HG02840 (cell line): ENCODE measurements at regions not wholly inside any gene's neighbourhood (a gene's known extent, or its start where the extent isn't known, plus 50 kb on each side); places are given as distances from the start of the nearest gene placed in this dataset.
"Not testable (repeated sequence)": the region's sequence is repeated elsewhere in the genome, so short reads cannot be mapped to it uniquely, and the experiment has no call there.

Experiments used
- ATAC-seq: cut with Tn5 transposase; IDR thresholded peaks from one replicate; pipeline ENCODE4 v1.9.1; 2021; ENCODE audit warnings: mild to moderate bottlenecking, moderate library complexity, moderate number of reproducible peaks; ENCODE audit not compliant: unreplicated experiment, low FRiP score

DNA sequence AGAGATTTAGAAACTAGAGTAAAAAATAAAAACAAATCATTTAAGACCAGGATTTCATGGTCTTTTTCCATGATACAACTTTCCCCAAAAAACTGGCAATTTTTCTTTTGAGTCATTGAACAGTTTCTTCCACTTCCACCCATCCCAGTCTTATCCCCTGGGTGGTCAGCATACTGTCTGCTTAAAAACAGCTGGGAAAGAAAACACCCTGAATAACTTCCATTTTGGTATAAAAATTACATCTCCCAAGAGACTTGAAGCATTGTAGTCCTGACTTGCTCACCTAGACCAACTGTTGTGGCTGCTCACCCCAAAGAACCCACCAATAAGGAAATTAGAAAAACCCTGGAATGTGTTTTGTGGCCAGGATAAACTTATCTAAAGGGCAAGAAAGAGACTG lies 731.3 kb downstream of the NR2F1-AS1 start:
- no peak for ATAC-seq

DNA sequence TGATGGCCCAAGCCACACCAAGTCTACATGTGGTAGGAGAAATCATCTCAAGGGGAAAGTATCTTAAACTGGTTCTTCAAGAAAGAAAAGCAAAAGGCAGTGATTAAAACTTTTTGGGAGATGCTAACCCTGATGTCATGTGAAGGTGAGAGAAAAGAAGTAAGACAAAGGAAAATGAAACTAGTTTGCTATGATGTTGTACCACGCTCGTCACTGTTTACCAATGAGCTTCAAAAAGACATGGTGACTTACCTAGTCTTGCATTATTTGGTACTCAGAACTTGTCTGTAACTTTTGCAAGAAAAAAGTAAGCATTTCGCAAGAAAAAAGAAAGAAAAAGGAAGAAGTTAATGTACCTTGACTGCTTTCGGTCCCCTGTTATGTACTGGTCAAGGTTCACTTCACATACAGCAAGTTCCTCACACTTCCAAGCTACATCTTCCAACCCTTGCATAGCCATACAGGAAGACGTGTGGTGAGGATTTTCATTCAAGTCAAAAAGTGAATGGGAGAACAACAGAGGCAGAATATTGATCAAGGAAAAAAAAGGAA lies 739.3 kb downstream of the NR2F1-AS1 start:
- ATAC-seq = no peak

DNA sequence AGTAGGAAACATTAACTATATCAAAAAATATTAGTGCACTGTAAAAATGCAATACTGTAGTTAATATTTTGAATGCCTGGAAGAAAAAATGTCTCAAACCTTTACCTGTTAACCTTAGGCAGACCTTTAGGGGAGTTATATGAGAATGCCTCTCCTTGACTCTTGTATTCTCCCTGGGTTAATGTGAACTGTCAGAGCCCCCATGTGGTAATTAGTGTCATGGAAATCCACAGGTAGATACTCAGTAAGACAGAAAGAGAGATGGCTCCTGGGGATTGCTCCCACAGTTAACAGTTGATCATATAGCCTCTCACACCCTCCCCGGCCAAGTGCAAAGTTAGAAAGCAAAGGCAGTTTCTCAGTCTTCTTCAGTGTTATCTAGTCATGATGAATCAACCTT lies 742.8 kb downstream of the NR2F1-AS1 start:
- no peak for ATAC-seq

DNA sequence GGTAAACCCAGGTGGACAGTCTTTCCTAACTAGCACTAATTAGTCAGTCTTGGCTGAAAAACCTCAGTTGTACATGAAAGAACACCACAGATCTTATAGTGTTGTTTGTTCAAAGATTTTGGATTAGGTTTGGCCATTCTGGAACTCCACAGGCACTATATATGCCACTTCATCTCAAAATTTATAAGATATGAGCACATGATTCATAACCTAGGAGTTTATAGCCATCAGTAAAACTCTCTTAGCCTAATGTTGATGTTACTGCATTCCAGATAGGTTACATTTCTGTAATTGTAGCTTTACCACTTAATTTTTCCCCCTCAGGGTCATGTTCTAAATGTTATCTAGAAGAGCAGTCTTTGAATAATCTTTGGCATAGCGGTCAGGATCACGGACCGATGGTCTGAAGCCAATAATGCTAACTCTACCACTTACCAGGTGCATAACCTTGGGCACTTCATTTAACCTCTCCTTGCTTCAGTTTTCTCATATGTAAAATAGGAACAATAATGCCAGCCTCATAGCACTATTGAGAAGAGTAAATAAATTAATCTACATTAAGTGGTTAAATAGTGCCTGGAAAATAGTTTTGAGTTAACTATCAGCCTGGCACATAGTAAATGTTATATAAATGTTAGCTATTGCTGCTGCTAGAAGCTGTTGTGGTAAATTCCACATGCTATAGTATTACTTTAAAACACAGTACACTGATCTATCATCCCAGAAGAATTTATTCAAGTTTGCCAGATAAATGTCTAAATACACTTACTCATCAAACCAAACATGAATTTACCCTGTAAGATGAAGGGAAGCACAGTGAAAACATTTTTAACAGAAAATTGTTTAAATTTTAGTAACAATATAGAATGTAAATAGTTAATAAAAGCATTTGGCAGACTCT lies 743.9 kb downstream of the NR2F1-AS1 start:
- ATAC-seq = no peak

DNA sequence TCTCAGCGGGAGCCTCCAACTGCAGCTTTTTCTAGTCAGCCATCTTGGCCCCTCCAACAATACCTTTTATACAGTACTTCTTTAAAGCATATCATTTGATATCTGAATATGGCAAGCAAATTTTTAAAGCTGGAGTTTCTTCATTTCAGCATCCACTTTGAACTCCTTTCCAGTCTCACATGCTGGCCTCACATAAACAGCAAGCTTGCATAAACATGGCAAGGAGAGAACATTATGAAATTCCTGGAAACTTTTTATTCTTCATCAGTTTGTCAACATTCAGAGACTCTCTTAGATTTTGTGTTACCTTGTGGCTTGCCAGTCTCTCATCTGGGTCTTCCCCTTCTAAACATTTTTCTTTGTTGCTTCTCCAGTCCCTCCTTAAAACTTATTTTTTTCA lies 745.3 kb downstream of the NR2F1-AS1 start:
- no peak for ATAC-seq

DNA sequence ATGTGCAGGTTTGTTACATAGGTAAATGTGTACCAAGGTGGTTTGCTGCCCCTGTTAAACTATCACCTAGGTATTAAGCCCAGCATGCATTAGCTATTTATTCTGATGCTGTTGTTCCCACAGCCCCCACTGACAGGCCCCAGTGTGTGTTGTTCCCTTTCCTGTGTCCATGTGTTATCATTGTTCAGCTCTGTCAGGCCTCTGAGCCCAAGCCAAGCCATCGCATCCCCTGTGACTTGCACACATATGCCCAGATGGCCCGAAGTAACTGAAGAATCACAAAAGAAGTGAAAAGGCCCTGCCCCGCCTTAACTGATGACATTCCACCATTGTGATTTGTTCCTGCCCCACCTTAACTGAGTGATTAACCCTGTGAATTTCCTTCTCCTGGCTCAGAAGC lies 757.5 kb downstream of the NR2F1-AS1 start:
- ATAC-seq = not testable (repeated sequence)

DNA sequence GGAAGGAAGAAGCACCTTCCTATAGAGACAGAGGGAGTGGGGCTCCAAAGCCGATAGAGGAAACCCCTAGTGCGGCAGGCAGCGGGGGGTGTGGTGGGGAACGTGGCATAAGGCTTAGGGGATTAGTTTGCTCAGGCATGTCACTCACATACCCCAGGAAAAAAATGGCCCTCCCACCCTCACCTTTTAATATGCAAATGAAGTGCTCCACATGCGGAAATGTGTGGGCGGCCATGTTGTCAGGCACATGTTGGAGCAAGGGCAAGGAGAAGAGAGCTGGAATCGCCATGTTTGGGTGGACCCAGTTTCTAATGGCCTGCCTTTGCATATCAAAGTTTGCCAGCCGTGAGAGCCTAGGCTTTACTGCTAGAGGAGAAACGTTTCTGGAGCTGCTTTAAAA lies 758.8 kb downstream of the NR2F1-AS1 start:
- no peak for ATAC-seq

GRCh38 chr5:92809855-92810465 lies 771.1 kb downstream of the NR2F1-AS1 start:
- no peak for ATAC-seq

DNA sequence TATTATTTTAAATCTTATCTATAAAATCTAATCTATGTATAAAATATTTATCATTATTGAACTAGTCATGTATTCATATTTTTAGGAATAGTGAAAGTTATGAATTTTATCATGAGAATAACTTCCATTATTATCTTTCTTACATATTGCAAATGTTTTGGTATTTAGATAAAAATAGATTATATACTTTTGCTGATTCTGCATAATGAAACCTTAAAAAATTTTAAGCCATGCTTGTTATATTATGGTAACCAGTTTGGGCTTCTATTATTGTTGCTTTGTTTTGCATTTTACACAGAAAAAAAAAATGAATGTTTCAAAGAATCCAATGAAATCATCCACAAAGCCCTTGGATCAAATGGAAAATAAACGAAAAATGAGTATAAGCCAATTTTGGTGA lies 772.5 kb downstream of the NR2F1-AS1 start:
- ATAC-seq = no peak

- ATAC-seq = no peak
Observed at GRCh38 chr5:92807085-92807484, 773.9 kb downstream of the NR2F1-AS1 start.

GRCh38 chr5:92805446-92805845 lies 775.6 kb downstream of the NR2F1-AS1 start:
- ATAC-seq = no peak

DNA sequence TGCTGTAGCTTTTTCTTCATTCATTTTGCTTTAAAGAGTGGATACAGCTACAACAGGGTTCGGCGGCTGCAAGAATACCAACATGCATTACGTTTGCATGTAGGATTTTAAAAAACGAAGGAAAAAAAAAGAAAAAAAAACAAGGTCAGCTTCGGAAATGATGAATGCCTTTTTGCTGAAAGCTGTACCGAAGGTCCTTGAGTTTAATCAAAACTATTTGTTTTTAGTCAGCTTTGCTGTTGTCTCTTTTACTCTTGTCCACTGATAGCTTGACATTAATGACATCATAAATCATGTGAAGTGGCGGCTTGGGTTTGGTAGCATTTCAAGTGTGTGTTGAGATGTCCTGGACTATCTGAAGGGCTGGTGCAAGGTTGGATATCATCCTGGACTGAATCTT lies 779.1 kb downstream of the NR2F1-AS1 start:
- no peak for ATAC-seq

- no peak for ATAC-seq
Observed at GRCh38 chr5:92800365-92800764, 780.7 kb downstream of the NR2F1-AS1 start.

DNA sequence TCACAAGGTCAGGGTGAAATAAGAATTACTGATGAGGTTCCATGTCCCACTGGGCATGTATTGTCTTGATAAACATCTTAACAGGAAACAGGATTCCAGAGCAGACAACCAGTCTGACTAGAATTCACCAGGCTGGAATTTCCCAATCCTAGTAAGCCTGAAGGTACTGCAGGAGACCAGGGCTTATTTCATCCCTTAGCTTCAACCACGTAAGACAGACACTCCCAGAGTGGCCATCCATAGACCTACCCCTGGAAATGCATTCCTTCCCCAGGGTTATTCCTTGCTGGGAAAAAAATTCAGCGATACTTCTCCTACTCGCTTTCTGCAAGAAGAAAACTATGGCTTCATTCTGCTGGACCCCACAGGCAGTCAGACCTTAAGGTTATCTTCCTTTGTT lies 785.4 kb downstream of the NR2F1-AS1 start:
- no peak for ATAC-seq

- ATAC-seq = no peak
Observed at GRCh38 chr5:92780057-92780456, 801.0 kb downstream of the NR2F1-AS1 start.

DNA sequence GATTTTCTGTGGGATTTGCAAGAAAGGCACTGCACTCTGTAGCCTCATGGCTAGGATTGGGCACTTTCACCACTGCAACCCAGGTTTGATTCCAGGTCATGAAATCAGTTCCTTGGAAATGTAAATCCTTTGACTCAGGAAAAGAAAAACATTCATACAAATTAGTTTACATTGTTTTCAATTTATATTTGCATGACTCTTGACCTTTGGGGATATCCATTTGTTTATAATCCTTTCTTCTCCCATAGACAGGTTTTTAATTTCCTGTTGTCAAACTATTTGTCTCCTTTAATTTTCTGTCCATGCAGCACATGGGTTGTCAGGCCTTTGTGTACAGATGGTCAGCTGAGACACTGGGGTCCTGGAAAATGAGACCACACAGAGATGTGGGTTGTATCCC lies 801.5 kb downstream of the NR2F1-AS1 start:
- no peak for ATAC-seq

DNA sequence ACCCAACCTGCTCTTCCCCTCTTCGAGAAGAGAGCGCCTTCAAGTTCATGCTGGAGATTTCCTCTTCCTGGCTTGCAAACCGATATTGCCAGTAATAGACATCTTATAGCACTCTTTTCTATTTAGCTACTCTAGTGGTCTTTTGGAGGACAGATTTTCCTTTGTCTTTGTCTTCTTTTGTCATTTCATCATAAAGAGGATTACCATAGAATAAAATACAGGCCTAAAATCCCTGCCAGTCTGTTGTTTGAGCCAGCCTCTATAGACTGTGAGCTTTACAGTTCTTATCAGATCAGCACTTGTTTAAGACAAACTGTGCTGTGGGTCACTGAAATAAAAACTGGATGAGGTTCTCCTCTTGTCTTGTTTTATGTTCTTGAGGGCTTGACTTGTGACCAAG lies 802.8 kb downstream of the NR2F1-AS1 start:
- ATAC-seq = no peak

DNA sequence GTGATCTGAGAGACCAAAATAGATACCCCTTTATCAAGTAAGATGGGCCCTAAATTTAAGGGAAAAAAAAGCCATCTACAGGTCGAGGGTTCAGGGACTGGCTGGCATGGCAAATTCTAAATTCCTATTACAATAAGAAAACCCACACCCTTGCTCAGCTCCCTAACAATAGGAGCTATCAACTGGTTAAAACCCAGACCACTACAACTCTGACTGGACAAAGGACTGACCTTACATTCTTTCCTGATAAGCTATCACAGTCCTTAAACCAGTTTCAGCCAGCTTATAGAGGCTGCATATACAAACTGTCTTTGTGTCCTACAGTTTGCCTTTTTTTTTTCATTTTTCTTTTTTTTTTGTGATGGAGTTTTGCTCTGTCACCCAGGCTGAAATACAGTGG lies 803.6 kb downstream of the NR2F1-AS1 start:
- no peak for ATAC-seq

GRCh38 chr5:92775711-92776615 lies 805.1 kb downstream of the NR2F1-AS1 start:
- no peak for ATAC-seq

- no peak for ATAC-seq
Observed at GRCh38 chr5:92769978-92770377, 811.0 kb downstream of the NR2F1-AS1 start.

GRCh38 chr5:92761585-92761984 lies 819.4 kb downstream of the NR2F1-AS1 start:
- ATAC-seq = no peak
